ENCODE measurements at regions not wholly inside any gene's neighbourhood (a gene's known extent, or its start where the extent isn't known, plus 50 kb on each side); places are given as distances from the start of the nearest gene placed in this dataset.

DNA sequence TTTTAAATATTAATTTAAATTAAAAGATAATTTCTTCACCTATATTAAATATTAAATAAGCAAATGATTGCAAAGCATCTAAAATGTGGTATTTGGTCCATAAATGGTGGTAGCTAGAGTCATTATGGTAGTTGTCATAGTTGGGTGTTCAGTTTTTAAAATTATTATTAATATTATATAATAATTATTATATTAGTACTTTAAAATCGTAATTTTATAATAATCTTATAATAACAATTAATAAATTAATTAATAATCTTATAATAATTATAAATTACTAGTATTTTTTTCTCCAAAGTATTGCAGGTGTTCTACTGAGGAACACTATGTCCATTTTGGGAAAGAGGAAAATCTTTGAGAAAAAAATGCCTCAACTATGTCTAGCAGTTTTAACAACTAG, 835.5 kb upstream of the GCFC2 start:
- Histone ChIP-seq H2AFZ (ENCODE audit: low read length) (no peak overlapping the region), H3K27ac (ENCODE audit: extremely low read length, insufficient read depth, low read length) (no peak overlapping the region), H3K4me3 (replicated peaks in 1 of 3; ENCODE audit: insufficient read depth in 1 of 3, low read depth in 2 of 3, low read length in 3 of 3) (no peak overlapping the region), H3K79me2 (ENCODE audit: insufficient read depth, low read length) (no peaks in the 10 kb centered on the region), H4K20me1 (ENCODE audit: insufficient read depth, low read length) (no peaks in the 10 kb centered on the region), H3K4me2 (ENCODE audit: low read depth, low read length) (no peak overlapping the region), H3K4me1 (ENCODE audit: insufficient read depth, low read length) (no peaks in the 10 kb centered on the region), H3K27me3 (ENCODE audit: control insufficient read depth in 1 of 2, insufficient read depth in 2 of 2, low read length in 2 of 2) (no peaks in the 10 kb centered on the region), H3K36me3 (replicated peaks in 1 of 2; ENCODE audit: control insufficient read depth in 1 of 2, insufficient read depth in 2 of 2, low read length in 2 of 2) (no peaks in the 10 kb centered on the region), H3K9me3 (ENCODE audit: low read length) (no peaks in the 10 kb centered on the region), H3K9ac (ENCODE audit: insufficient read depth, low read depth, low read length) (no peak overlapping the region)
- in situ Hi-C loops (cut with HindIII; ENCODE audit: extremely low pct_ligation_motif_present, low pct_unique_long_range_greater_than_20kb): no loop called here
- no peak for DNase-seq (ENCODE audit: low spot score)
- no peak for FAIRE-seq
- CTCF ChIA-PET (ENCODE audit: low intra/inter-chr PET ratio, low total read pairs): no interaction called here
- no peak for ATAC-seq
- POLR2A ChIA-PET: no interaction called here
- intact Hi-C loops (cut with micrococcal nuclease; ENCODE audit: unreplicated experiment): no loop called here
- TF ChIP-seq, protein P1, sequence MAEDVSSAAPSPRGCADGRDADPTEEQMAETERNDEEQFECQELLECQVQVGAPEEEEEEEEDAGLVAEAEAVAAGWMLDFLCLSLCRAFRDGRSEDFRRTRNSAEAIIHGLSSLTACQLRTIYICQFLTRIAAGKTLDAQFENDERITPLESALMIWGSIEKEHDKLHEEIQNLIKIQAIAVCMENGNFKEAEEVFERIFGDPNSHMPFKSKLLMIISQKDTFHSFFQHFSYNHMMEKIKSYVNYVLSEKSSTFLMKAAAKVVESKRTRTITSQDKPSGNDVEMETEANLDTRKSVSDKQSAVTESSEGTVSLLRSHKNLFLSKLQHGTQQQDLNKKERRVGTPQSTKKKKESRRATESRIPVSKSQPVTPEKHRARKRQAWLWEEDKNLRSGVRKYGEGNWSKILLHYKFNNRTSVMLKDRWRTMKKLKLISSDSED (CRISPR knock-in tag; IDR thresholded peaks at IDR 0.05): no peak
- no peak for TF ChIP-seq ZNF775 (CRISPR knock-in tag; IDR thresholded peaks at IDR 0.05; ENCODE audit: borderline replicate concordance)
- TF ChIP-seq KDM6A (CRISPR knock-in tag; IDR thresholded peaks at IDR 0.05; ENCODE audit: low read depth): no peak
- TF ChIP-seq EZH2 (conservative IDR thresholded peaks at IDR 0.05; ENCODE audit: low read depth, low read length): no peak
- no peak for TF ChIP-seq FOXJ3 (CRISPR knock-in tag; IDR thresholded peaks at IDR 0.05; ENCODE audit: borderline replicate concordance)
- TF ChIP-seq, protein P2, sequence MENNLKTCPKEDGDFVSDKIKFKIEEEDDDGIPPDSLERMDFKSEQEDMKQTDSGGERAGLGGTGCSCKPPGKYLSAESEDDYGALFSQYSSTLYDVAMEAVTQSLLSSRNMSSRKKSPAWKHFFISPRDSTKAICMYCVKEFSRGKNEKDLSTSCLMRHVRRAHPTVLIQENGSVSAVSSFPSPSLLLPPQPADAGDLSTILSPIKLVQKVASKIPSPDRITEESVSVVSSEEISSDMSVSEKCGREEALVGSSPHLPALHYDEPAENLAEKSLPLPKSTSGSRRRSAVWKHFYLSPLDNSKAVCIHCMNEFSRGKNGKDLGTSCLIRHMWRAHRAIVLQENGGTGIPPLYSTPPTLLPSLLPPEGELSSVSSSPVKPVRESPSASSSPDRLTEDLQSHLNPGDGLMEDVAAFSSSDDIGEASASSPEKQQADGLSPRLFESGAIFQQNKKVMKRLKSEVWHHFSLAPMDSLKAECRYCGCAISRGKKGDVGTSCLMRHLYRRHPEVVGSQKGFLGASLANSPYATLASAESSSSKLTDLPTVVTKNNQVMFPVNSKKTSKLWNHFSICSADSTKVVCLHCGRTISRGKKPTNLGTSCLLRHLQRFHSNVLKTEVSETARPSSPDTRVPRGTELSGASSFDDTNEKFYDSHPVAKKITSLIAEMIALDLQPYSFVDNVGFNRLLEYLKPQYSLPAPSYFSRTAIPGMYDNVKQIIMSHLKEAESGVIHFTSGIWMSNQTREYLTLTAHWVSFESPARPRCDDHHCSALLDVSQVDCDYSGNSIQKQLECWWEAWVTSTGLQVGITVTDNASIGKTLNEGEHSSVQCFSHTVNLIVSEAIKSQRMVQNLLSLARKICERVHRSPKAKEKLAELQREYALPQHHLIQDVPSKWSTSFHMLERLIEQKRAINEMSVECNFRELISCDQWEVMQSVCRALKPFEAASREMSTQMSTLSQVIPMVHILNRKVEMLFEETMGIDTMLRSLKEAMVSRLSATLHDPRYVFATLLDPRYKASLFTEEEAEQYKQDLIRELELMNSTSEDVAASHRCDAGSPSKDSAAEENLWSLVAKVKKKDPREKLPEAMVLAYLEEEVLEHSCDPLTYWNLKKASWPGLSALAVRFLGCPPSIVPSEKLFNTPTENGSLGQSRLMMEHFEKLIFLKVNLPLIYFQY (CRISPR knock-in tag; IDR thresholded peaks at IDR 0.05; ENCODE audit: borderline replicate concordance): no peak
- no peak for TF ChIP-seq SNAI1 (CRISPR knock-in tag; IDR thresholded peaks at IDR 0.05; ENCODE audit: borderline replicate concordance)
- TF ChIP-seq PLRG1 (conservative IDR thresholded peaks at IDR 0.05): no peak
- no peak for TF ChIP-seq NFKB2 (CRISPR knock-in tag; IDR thresholded peaks at IDR 0.05; ENCODE audit: borderline replicate concordance)
- no peak for TF ChIP-seq SMAD1 (CRISPR knock-in tag; IDR thresholded peaks at IDR 0.05; ENCODE audit: borderline replicate concordance, low read depth)
- TF ChIP-seq ZNF24 (IDR thresholded peaks at IDR 0.05): no peak
- BruUV-seq (replicated peaks): no TSS peak
- 3% methylated on average over 1 of the region's 1 CpG for WGBS (ENCODE audit: low lambda C conversion rate)
